ENCODE measurements at regions not wholly inside any gene's neighbourhood (a gene's known extent, or its start where the extent isn't known, plus 50 kb on each side); places are given as distances from the start of the nearest gene placed in this dataset.
"Not testable (repeated sequence)": the region's sequence is repeated elsewhere in the genome, so short reads cannot be mapped to it uniquely, and the experiment has no call there.

- TF ChIP-seq CTCF (IDR thresholded peaks at IDR 0.05; ENCODE audit: low read depth, low read length, missing input control); ATF3 (IDR thresholded peaks at IDR 0.05); YY1 (IDR thresholded peaks at IDR 0.05); GABPA (IDR thresholded peaks at IDR 0.05 in 1 of 2, conservative IDR thresholded peaks at IDR 0.05 in 1 of 2); RAD21 (IDR thresholded peaks at IDR 0.05); MAX (IDR thresholded peaks at IDR 0.05); TAF1 (conservative IDR thresholded peaks at IDR 0.05); RXRA (IDR thresholded peaks at IDR 0.05); EGR1 (IDR thresholded peaks at IDR 0.05; ENCODE audit: low read depth in 2 of 2); JUND (IDR thresholded peaks at IDR 0.05); SP1 (IDR thresholded peaks at IDR 0.05); HNF4G (IDR thresholded peaks at IDR 0.05): not testable (repeated sequence)
- TF ChIP-seq, protein P1, sequence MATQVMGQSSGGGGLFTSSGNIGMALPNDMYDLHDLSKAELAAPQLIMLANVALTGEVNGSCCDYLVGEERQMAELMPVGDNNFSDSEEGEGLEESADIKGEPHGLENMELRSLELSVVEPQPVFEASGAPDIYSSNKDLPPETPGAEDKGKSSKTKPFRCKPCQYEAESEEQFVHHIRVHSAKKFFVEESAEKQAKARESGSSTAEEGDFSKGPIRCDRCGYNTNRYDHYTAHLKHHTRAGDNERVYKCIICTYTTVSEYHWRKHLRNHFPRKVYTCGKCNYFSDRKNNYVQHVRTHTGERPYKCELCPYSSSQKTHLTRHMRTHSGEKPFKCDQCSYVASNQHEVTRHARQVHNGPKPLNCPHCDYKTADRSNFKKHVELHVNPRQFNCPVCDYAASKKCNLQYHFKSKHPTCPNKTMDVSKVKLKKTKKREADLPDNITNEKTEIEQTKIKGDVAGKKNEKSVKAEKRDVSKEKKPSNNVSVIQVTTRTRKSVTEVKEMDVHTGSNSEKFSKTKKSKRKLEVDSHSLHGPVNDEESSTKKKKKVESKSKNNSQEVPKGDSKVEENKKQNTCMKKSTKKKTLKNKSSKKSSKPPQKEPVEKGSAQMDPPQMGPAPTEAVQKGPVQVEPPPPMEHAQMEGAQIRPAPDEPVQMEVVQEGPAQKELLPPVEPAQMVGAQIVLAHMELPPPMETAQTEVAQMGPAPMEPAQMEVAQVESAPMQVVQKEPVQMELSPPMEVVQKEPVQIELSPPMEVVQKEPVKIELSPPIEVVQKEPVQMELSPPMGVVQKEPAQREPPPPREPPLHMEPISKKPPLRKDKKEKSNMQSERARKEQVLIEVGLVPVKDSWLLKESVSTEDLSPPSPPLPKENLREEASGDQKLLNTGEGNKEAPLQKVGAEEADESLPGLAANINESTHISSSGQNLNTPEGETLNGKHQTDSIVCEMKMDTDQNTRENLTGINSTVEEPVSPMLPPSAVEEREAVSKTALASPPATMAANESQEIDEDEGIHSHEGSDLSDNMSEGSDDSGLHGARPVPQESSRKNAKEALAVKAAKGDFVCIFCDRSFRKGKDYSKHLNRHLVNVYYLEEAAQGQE (IDR thresholded peaks at IDR 0.05) = not testable (repeated sequence)
- TF ChIP-seq, protein P2, sequence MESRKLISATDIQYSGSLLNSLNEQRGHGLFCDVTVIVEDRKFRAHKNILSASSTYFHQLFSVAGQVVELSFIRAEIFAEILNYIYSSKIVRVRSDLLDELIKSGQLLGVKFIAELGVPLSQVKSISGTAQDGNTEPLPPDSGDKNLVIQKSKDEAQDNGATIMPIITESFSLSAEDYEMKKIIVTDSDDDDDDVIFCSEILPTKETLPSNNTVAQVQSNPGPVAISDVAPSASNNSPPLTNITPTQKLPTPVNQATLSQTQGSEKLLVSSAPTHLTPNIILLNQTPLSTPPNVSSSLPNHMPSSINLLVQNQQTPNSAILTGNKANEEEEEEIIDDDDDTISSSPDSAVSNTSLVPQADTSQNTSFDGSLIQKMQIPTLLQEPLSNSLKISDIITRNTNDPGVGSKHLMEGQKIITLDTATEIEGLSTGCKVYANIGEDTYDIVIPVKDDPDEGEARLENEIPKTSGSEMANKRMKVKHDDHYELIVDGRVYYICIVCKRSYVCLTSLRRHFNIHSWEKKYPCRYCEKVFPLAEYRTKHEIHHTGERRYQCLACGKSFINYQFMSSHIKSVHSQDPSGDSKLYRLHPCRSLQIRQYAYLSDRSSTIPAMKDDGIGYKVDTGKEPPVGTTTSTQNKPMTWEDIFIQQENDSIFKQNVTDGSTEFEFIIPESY (IDR thresholded peaks at IDR 0.05) = not testable (repeated sequence)
These were observed 670.1 kb downstream of the TMEM121 start for GRCh38 chr14:106196459-106196858.
